Endothelial cell of umbilical vein (primary cell): ENCODE measurements at regions not wholly inside any gene's neighbourhood (a gene's known extent, or its start where the extent isn't known, plus 50 kb on each side); places are given as distances from the start of the nearest gene placed in this dataset.

Experiments
- BruUV-seq: library from RNA; stranded (reverse); fragments of 400-500 nt; replicated peaks from 2 replicates; lab custom pipeline; 2021; lab: Mats Ljungman, UMichigan
- CTCF ChIA-PET: fragments of 300-600, 350-600 bp; sonication (Branson Sonifier 250); formaldehyde crosslinking; loops from one replicate; lab custom pipeline; 2021; ENCODE audit warnings: antibody characterized with exemption, inconsistent platforms; lab: Charles Lee
- POLR2A ChIA-PET: fragments of 300-600, 350-600 bp; sonication (Branson Sonifier 250); formaldehyde crosslinking; loops from one replicate; lab custom pipeline; 2021; ENCODE audit warnings: antibody characterized with exemption, inconsistent platforms; lab: Charles Lee
- DNase-seq: peaks from one replicate; pipeline ENCODE4 v3.0.0-alpha.2; 2011; ENCODE audit warnings: low read depth, low spot score
- FAIRE-seq: peaks from 2 replicates; lab custom pipeline; 2011; peaks lifted over from hg19 to GRCh38; lab: Jason Lieb, UNC
- H2AFZ ChIP-seq: 2 replicates; pipeline ENCODE4 v1.6.0; 2012; ENCODE audit warnings: low read depth, low read length, control low read depth, inconsistent platforms
- H3K27ac ChIP-seq: 2 replicates; pipeline ENCODE4 v1.5.1; 2011; ENCODE audit warnings: low read depth, mild to moderate bottlenecking, control low read depth, low read length, moderate library complexity; ENCODE audit not compliant: insufficient read depth
- H3K27me3 ChIP-seq, 2 experiments: 2 replicates each; pipeline versions ENCODE4 v1.6.0 to v1.6.1; 2011; ENCODE audit warnings: low read length in 2 of 2, mixed read lengths in 1 of 2; ENCODE audit not compliant: control insufficient read depth in 2 of 2, insufficient read depth in 2 of 2
- H3K36me3 ChIP-seq, 2 experiments: 2 replicates in 1 of 2; 3 replicates in 1 of 2; pipeline ENCODE4 v1.5.1; 2011; ENCODE audit warnings: low read length in 2 of 2, mild to moderate bottlenecking in 1 of 2, moderate library complexity in 1 of 2; ENCODE audit not compliant: control insufficient read depth in 2 of 2, insufficient read depth in 2 of 2; ENCODE audit errors: extremely low read depth in 1 of 2
- H3K4me1 ChIP-seq: 3 replicates; pipeline ENCODE4 v1.5.1; 2011; ENCODE audit warnings: mild to moderate bottlenecking, low read length; ENCODE audit not compliant: control insufficient read depth, insufficient read depth; ENCODE audit errors: extremely low read depth
- H3K4me2 ChIP-seq: 2 replicates; pipeline ENCODE4 v1.6.1; 2011; ENCODE audit warnings: low read length, control low read depth, mixed read lengths; ENCODE audit not compliant: insufficient read depth
- H3K4me3 ChIP-seq, 3 experiments: fragments of 200-600 bp in 1 of 3; sonication (generic), shearing (Covaris generic) in 1 of 3; replicated peaks in 1 of 3; 2 replicates each; pipeline ENCODE4 v1.5.1; 2011 to 2016; ENCODE audit warnings: control low read depth in 3 of 3, low read length in 3 of 3, mild to moderate bottlenecking in 2 of 3, inconsistent platforms in 1 of 3, low read depth in 1 of 3, moderate library complexity in 1 of 3; ENCODE audit not compliant: insufficient read depth in 1 of 3
- H3K79me2 ChIP-seq: 2 replicates; pipeline ENCODE4 v1.6.0; 2012; ENCODE audit warnings: low read length, inconsistent platforms; ENCODE audit not compliant: control insufficient read depth, insufficient read depth
- H3K9ac ChIP-seq: replicated peaks from 2 replicates; pipeline ENCODE3; 2011; ENCODE audit warnings: low read length, control low read depth; ENCODE audit not compliant: insufficient read depth; ENCODE audit errors: extremely low read depth
- H3K9me1 ChIP-seq: replicated peaks from 3 replicates; pipeline ENCODE4 v1.6.0; 2011; ENCODE audit warnings: mild to moderate bottlenecking, low read length; ENCODE audit not compliant: control insufficient read depth, insufficient read depth; ENCODE audit errors: extremely low read depth
- H3K9me3 ChIP-seq: replicated peaks from 2 replicates; pipeline ENCODE4 v1.5.1; 2012; ENCODE audit warnings: low read length, inconsistent platforms; ENCODE audit not compliant: control insufficient read depth, insufficient read depth
- H4K20me1 ChIP-seq: replicated peaks from 2 replicates; pipeline ENCODE3; 2011; ENCODE audit warnings: mild to moderate bottlenecking, low read length; ENCODE audit not compliant: control insufficient read depth, insufficient read depth; ENCODE audit errors: extremely low read depth
- EZH2 ChIP-seq: IDR thresholded peaks from 2 replicates; pipeline ENCODE4 v1.6.1; 2012; ENCODE audit warnings: borderline replicate concordance, low read depth, mild to moderate bottlenecking, moderate library complexity, low read length, inconsistent platforms; ENCODE audit not compliant: severe bottlenecking
- FOS ChIP-seq: IDR thresholded peaks from 2 replicates; pipeline ENCODE4 v1.6.1; 2011; ENCODE audit warnings: mild to moderate bottlenecking, low read length, moderate library complexity, borderline replicate concordance; ENCODE audit not compliant: insufficient read depth
- GATA2 ChIP-seq: IDR thresholded peaks from 2 replicates; pipeline ENCODE4 v1.7.0; 2011; ENCODE audit warnings: low read depth, mild to moderate bottlenecking, moderate library complexity, mixed read lengths, low read length; ENCODE audit not compliant: insufficient read length, insufficient read depth
- JUN ChIP-seq: IDR thresholded peaks from 2 replicates; pipeline ENCODE4 v1.6.1; 2011; ENCODE audit warnings: borderline replicate concordance, low read depth; ENCODE audit not compliant: insufficient read length, insufficient read depth
- MYC ChIP-seq: IDR thresholded peaks from one replicate; pipeline ENCODE4 v1.6.1; 2011; ENCODE audit warnings: mild to moderate bottlenecking, low read depth, low read length
- POLR2A ChIP-seq: IDR thresholded peaks from 2 replicates; pipeline ENCODE4 v1.6.1; 2012; ENCODE audit warnings: low read depth, mild to moderate bottlenecking, control low read depth, low read length
- POLR2AphosphoS5 ChIP-seq: IDR thresholded peaks from 2 replicates; pipeline ENCODE4 v1.6.1; 2012; ENCODE audit warnings: low read depth, mild to moderate bottlenecking, control low read depth, low read length, moderate library complexity; ENCODE audit not compliant: insufficient read depth
- dilution Hi-C: fragments of 300-500 bp; cut with MboI; formaldehyde crosslinking; loops from one replicate; pipeline ENCODE4 v1.15.0; 2019; ENCODE audit warnings: low sequenced_read_pairs; ENCODE audit not compliant: extremely low pct_ligation_motif_present
- intact Hi-C: fragments of 100-400 bp; cut with micrococcal nuclease; formaldehyde crosslinking; loops from one replicate; pipeline ENCODE4 v1.10.0; 2022
- TF ChIP-seq, protein P1 (sequence below): IDR thresholded peaks from 2 replicates; pipeline ENCODE4 v1.6.1; 2011; ENCODE audit not compliant: insufficient read depth, insufficient read length
- TF ChIP-seq, protein P2 (sequence below), 2 donors: IDR thresholded peaks; 1 replicate in 1 of 2; 2 replicates in 1 of 2; pipeline ENCODE4 v1.5.1; 2011; ENCODE audit warnings: low read length in 2 of 2, mild to moderate bottlenecking in 2 of 2, moderate library complexity in 2 of 2, control low read depth in 1 of 2, inconsistent platforms in 1 of 2, low read depth in 1 of 2; ENCODE audit not compliant: insufficient read depth in 1 of 2; ENCODE audit errors: extremely low read depth in 1 of 2

DNA sequence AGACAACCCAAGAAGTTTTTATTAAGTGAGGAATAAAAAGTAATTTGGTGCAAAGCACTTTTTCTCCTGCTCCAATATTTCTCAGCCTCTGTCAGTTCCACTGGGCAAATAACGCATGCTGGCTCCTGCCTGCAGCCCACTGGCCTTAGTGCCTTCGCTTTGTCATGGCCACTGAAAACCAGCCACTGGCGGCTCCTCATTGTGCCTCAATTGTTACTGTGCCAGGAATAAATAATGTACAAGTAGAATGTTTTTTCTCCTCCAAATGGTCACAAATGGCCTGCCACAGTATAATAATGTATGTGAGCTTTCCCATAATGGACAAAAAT is 267.1 kb downstream of the ACTR3 start:
- no TSS peak for BruUV-seq
- POLR2A ChIA-PET, result no interaction called here
- no peaks in the 10 kb centered on the region for H3K36me3 ChIP-seq
- H3K27me3 ChIP-seq, result no peaks in the 10 kb centered on the region
- H3K4me1 ChIP-seq, result no peaks in the 10 kb centered on the region
- CTCF ChIA-PET, result no interaction called here
- no peak overlapping the region for H3K4me3 ChIP-seq
- intact Hi-C loops, result no loop called here
- no peak for FAIRE-seq
- TF ChIP-seq, protein P1, sequence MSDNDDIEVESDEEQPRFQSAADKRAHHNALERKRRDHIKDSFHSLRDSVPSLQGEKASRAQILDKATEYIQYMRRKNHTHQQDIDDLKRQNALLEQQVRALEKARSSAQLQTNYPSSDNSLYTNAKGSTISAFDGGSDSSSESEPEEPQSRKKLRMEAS, result no peak
- TF ChIP-seq GATA2, result no peak
- no peak for TF ChIP-seq EZH2
- TF ChIP-seq, protein P2, sequence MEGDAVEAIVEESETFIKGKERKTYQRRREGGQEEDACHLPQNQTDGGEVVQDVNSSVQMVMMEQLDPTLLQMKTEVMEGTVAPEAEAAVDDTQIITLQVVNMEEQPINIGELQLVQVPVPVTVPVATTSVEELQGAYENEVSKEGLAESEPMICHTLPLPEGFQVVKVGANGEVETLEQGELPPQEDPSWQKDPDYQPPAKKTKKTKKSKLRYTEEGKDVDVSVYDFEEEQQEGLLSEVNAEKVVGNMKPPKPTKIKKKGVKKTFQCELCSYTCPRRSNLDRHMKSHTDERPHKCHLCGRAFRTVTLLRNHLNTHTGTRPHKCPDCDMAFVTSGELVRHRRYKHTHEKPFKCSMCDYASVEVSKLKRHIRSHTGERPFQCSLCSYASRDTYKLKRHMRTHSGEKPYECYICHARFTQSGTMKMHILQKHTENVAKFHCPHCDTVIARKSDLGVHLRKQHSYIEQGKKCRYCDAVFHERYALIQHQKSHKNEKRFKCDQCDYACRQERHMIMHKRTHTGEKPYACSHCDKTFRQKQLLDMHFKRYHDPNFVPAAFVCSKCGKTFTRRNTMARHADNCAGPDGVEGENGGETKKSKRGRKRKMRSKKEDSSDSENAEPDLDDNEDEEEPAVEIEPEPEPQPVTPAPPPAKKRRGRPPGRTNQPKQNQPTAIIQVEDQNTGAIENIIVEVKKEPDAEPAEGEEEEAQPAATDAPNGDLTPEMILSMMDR (IDR thresholded peaks at IDR 0.05; ENCODE audit: extremely low read depth in 1 of 2, insufficient read depth in 1 of 2, low read depth in 1 of 2, low read length in 2 of 2), result no peak
- no peak overlapping the region for H2AFZ ChIP-seq
- no peak for DNase-seq
- dilution Hi-C loops, result no loop called here
- H3K27ac ChIP-seq, result no peak overlapping the region
- no peaks in the 10 kb centered on the region for H3K79me2 ChIP-seq
- no peak overlapping the region for H3K4me2 ChIP-seq
- no peaks in the 10 kb centered on the region for H4K20me1 ChIP-seq
- H3K9ac ChIP-seq, result no peak overlapping the region
- no peaks in the 10 kb centered on the region for H3K9me3 ChIP-seq
- no peaks in the 10 kb centered on the region for H3K9me1 ChIP-seq

DNA sequence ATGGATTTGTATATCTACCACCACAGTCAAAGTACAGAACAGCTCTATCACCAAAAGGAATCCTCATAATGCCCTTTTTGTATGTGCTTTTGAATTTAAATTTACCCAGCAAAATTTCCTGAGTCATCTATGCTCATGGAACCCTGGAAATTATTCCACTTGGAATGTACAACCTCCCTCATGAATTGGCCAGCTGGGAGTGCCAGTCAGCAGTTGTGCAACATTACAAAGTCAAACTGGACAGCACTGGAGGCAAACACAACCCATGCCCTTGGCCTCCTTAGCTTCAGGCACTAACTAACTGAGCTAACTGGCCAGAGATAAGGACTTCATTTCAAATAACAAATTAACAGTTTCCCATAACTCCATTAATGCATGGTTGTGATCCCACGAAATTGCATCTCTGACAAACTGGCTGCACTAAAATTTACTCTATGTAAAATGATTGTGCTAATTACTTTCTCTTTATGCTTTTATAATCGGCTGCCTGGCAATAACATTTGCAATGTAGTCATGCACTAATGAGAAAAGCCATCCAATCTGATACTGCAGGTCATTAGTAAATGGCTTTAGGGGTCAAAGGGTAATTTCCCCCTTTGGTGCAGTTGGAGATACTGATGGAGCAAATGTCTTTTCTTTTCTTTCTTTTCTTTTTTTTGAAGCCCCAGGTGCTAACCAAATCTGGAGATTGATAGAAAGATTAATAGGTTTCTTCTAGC is 270.5 kb downstream of the ACTR3 start:
- no peak overlapping the region for H3K4me3 ChIP-seq
- H4K20me1 ChIP-seq, result no peaks in the 10 kb centered on the region
- ChIA-PET POLR2A (no interaction called here), CTCF (no interaction called here)
- H3K9ac ChIP-seq, result no peak overlapping the region
- FAIRE-seq (no peak), DNase-seq (no peak)
- no peaks in the 10 kb centered on the region for H3K36me3 ChIP-seq
- TF ChIP-seq POLR2AphosphoS5 (no peak), POLR2A (no peak), JUN (no peak), MYC (no peak), EZH2 (no peak), FOS (no peak), GATA2 (no peak)
- TF ChIP-seq, protein P2 (IDR thresholded peaks at IDR 0.05; ENCODE audit: extremely low read depth in 1 of 2, insufficient read depth in 1 of 2, low read depth in 1 of 2, low read length in 2 of 2), result no peak
- TF ChIP-seq, protein P1, result no peak
- BruUV-seq, result no TSS peak
- no peaks in the 10 kb centered on the region for H3K9me1 ChIP-seq
- H3K27ac ChIP-seq, result no peak overlapping the region
- H2AFZ ChIP-seq, result no peak overlapping the region
- H3K4me2 ChIP-seq, result no peak overlapping the region
- intact Hi-C loops (no loop called here), dilution Hi-C loops (no loop called here)
- no peaks in the 10 kb centered on the region for H3K4me1 ChIP-seq
- no peaks in the 10 kb centered on the region for H3K27me3 ChIP-seq
- no peaks in the 10 kb centered on the region for H3K79me2 ChIP-seq
- H3K9me3 ChIP-seq, result peaks cover 2% of the 10 kb centered on the region
